ENCODE measurements at regions not wholly inside any gene's neighbourhood (a gene's known extent, or its start where the extent isn't known, plus 50 kb on each side); places are given as distances from the start of the nearest gene placed in this dataset.
A peak's percentile ranks its signal among the peaks of the same experiment; 100 is the strongest.

DNA sequence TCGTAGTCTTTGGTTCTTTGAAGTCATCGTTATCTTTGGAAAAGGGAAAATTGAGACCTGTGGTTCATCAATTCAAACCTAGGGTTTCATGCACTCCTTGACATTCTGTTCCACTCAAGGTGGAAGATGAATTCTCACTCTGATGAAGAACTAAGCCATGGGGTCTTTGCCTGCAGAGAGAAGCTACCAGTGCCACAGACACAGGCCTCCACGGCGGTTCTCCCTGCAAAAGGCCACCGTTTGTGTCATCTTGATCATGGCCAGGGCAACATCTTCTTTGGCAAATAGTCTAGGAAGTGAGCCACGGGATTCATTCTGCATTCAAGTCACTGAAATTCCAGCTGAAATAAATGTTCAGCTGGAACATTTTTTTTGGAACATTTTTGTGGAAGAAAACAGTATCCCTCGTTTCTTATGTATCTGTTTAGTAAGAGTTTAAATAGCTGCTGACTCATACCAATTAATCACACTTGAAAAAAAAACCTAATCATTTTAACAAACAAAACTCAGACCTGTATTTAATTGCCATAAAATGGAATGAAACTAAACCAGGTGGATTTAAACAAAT lies 206.0 kb upstream of the FOXQ1 start:
- Histone ChIP-seq H3K27me3 (ENCODE audit: control insufficient read depth, insufficient read depth, low read length) (peaks cover 56% of the 10 kb centered on the region), H3K36me3 (ENCODE audit: control insufficient read depth, insufficient read depth, low read length) (no peaks in the 10 kb centered on the region), H3K4me1 (ENCODE audit: control insufficient read depth, insufficient read depth, low read length) (no peaks in the 10 kb centered on the region), H3K9me3 (ENCODE audit: control insufficient read depth, insufficient read depth, low read length) (no peaks in the 10 kb centered on the region), H3K27ac (ENCODE audit: low read length) (no peak overlapping the region), H3K4me3 (ENCODE audit: low read length) (no peak overlapping the region)
- no CpG with 5 or more reads among the region's 7 CpGs for WGBS (ENCODE audit: insufficient coverage, insufficient read length)
- no peak for DNase-seq (ENCODE audit: low read depth, low spot score)

DNA sequence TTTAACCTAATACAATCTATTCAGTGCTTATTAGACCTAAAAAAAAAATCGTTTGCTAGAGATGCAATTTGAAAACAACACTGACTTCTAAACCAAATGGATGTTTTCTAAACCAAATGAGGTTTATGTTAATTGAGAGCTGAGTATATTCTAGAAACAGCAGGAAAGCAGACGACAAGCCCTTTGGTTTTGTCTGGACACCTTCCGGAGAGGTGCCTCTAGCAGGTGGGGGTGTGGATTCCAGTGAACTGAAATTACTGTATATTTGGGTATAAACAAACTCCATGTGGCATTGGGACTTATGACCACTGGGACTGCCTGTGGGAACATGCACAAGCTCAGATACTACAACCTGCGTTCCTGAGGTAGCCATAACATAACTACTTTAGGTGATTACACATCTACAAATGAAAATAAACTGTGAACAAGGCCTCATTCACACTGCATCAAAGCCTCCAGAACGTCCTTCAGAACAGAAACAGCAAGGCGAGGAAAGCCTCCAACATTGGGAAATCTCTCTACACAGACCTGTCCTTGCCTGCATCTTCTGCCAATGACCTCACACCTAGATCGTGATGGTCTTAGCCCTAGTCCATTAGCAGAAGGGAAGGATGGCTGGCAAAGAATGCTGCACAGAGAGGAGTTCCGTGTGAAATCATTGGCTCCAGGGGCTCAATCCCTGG lies 206.8 kb upstream of the FOXQ1 start:
- Histone ChIP-seq H3K4me3 (ENCODE audit: low read length) (no peak overlapping the region), H3K36me3 (ENCODE audit: control insufficient read depth, insufficient read depth, low read length) (no peaks in the 10 kb centered on the region), H3K27ac (ENCODE audit: low read length) (no peak overlapping the region), H3K27me3 (ENCODE audit: control insufficient read depth, insufficient read depth, low read length) (peaks cover 64% of the 10 kb centered on the region), H3K9me3 (ENCODE audit: control insufficient read depth, insufficient read depth, low read length) (no peaks in the 10 kb centered on the region), H3K4me1 (ENCODE audit: control insufficient read depth, insufficient read depth, low read length) (no peaks in the 10 kb centered on the region)
- WGBS (ENCODE audit: insufficient coverage, insufficient read length), result no CpG with 5 or more reads among the region's 8 CpGs
- DNase-seq (ENCODE audit: low read depth, low spot score), result no peak

DNA sequence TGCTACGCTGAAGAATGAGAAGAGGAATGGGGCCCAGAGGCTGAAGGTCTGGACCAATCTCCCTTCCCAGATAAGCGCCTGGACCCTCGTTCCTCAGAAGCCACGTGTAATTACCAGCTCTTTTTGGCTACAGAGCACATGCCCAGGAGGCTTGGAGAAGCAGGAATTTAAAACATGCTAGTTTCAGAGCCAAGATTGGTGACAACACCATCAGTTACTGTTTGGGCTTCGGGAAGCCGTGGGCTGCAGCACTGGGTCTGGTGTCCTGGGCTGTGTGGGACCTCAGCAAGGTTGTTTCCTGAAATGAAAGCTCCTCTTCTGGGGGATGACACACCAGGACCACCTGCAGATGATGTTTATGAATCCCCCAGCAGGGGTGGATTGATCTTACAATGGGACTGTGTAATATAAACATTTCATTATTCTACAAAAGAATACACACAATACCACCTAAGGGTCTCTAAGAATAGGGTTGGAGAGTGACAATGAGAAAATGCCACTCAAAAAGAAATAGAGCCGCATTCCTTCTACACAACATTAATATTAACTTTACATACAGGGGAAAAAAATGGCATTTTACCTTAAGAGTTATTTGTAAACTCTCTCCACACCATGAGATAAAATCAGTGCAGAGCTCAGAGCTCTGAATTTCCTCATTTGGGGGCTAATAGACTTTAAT lies 207.8 kb upstream of the FOXQ1 start:
- no peaks in the 10 kb centered on the region for H3K36me3 ChIP-seq (ENCODE audit: control insufficient read depth, insufficient read depth, low read length)
- H3K27me3 ChIP-seq (ENCODE audit: control insufficient read depth, insufficient read depth, low read length), result peaks cover 72% of the 10 kb centered on the region
- H3K27ac ChIP-seq (ENCODE audit: low read length), result no peak overlapping the region
- no CpG with 5 or more reads among the region's 7 CpGs for WGBS (ENCODE audit: insufficient coverage, insufficient read length)
- no peaks in the 10 kb centered on the region for H3K9me3 ChIP-seq (ENCODE audit: control insufficient read depth, insufficient read depth, low read length)
- H3K4me1 ChIP-seq (ENCODE audit: control insufficient read depth, insufficient read depth, low read length), result no peaks in the 10 kb centered on the region
- peak; percentile 18 for DNase-seq (ENCODE audit: low read depth, low spot score)
- H3K4me3 ChIP-seq (ENCODE audit: low read length), result no peak overlapping the region

DNA sequence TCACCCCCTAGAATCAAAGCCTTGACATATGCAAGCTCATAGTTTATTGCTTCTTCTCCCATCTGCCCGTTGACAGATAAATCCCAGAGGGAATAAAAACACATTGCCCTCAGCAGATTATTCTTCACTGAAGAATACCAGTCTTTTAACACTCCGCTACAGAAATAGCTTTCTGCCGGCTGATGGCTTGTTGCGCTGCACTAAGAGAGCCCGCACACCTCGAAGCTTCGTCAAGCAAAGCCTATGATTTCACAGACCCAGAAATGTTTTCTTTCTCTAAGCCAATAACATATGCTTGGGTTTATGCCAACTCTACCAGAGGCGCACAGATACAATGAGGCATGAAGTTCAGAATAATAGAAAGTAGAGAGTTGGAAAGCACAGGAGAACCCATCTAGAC lies 208.9 kb upstream of the FOXQ1 start:
- WGBS (ENCODE audit: insufficient coverage, insufficient read length), result no CpG with 5 or more reads among the region's 8 CpGs
- H3K9me3 ChIP-seq (ENCODE audit: control insufficient read depth, insufficient read depth, low read length), result no peaks in the 10 kb centered on the region
- DNase-seq (ENCODE audit: low read depth, low spot score), result no peak
- H3K27ac ChIP-seq (ENCODE audit: low read length), result no peak overlapping the region
- peaks cover 71% of the 10 kb centered on the region for H3K27me3 ChIP-seq (ENCODE audit: control insufficient read depth, insufficient read depth, low read length)
- H3K36me3 ChIP-seq (ENCODE audit: control insufficient read depth, insufficient read depth, low read length), result no peaks in the 10 kb centered on the region
- H3K4me3 ChIP-seq (ENCODE audit: low read length), result no peak overlapping the region
- no peaks in the 10 kb centered on the region for H3K4me1 ChIP-seq (ENCODE audit: control insufficient read depth, insufficient read depth, low read length)

GRCh38 chr6:1100269-1100668 lies 211.6 kb upstream of the FOXQ1 start:
- no CpG with 5 or more reads among the region's 8 CpGs for WGBS (ENCODE audit: insufficient coverage, insufficient read length)
- Histone ChIP-seq H3K4me1 (ENCODE audit: control insufficient read depth, insufficient read depth, low read length) (no peaks in the 10 kb centered on the region), H3K27me3 (ENCODE audit: control insufficient read depth, insufficient read depth, low read length) (peaks cover 48% of the 10 kb centered on the region), H3K36me3 (ENCODE audit: control insufficient read depth, insufficient read depth, low read length) (no peaks in the 10 kb centered on the region), H3K9me3 (ENCODE audit: control insufficient read depth, insufficient read depth, low read length) (no peaks in the 10 kb centered on the region; the same call in 1 of the 2 replicates), H3K27ac (ENCODE audit: low read length) (no peak overlapping the region), H3K4me3 (ENCODE audit: low read length) (no peak overlapping the region)
- DNase-seq (ENCODE audit: low read depth, low spot score), result no peak

- WGBS (ENCODE audit: insufficient coverage, insufficient read length), result no CpG with 5 or more reads among the region's 9 CpGs
- no peak overlapping the region for H3K27ac ChIP-seq (ENCODE audit: low read length)
- no peaks in the 10 kb centered on the region; the same call in 1 of the 2 replicates for H3K9me3 ChIP-seq (ENCODE audit: control insufficient read depth, insufficient read depth, low read length)
- no peaks in the 10 kb centered on the region for H3K36me3 ChIP-seq (ENCODE audit: control insufficient read depth, insufficient read depth, low read length)
- DNase-seq (ENCODE audit: low read depth, low spot score), result no peak
- H3K4me3 ChIP-seq (ENCODE audit: low read length), result no peak overlapping the region
- H3K27me3 ChIP-seq (ENCODE audit: control insufficient read depth, insufficient read depth, low read length), result peaks cover 45% of the 10 kb centered on the region
- H3K4me1 ChIP-seq (ENCODE audit: control insufficient read depth, insufficient read depth, low read length), result no peaks in the 10 kb centered on the region
Observed at GRCh38 chr6:1099264-1099663, 212.6 kb upstream of the FOXQ1 start.

DNA sequence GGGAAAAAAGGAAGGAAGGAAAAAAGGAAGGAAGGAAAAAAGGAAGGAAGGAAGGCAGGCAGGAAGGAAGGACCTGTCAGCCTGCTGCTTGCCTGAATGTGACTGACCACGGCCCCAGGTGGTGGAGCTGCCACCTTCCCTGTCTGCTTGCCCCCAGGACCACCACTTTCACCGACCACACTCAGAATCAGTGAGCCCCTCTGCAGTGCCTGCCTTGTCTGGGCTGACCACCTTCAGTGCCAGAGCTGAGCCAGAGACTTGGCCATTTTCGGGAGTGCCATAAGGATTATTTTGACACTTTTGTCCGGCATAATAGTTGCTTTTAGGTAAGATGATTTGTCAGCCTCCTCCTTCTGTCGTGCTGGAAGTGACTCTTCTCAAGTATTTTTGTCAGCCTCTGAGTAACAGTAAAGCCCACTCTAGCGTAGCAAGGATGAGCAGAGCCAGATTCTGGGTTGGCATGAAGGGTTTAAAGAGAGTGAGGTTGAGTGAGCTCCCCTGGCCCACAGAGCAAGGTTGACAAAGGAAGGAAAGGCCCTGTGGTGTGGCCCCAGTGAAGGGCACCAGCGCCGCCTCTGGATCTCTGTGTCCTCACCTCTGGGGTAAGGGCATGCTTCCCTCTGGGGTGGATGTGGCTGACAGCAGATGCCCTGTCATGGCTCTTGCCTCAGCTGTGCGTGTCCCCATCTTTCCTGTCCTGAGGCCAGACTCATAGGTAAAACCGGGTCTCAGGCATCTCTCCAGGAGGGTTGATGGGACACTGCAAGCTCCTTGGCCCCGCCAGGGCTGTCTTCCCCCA lies 214.7 kb upstream of the FOXQ1 start:
- Histone ChIP-seq H3K27ac (ENCODE audit: low read length) (no peak overlapping the region), H3K9me3 (ENCODE audit: control insufficient read depth, insufficient read depth, low read length) (no peaks in the 10 kb centered on the region; the same call in 1 of the 2 replicates), H3K4me1 (ENCODE audit: control insufficient read depth, insufficient read depth, low read length) (no peaks in the 10 kb centered on the region), H3K27me3 (ENCODE audit: control insufficient read depth, insufficient read depth, low read length) (peaks cover 29% of the 10 kb centered on the region), H3K36me3 (ENCODE audit: control insufficient read depth, insufficient read depth, low read length) (no peaks in the 10 kb centered on the region), H3K4me3 (ENCODE audit: low read length) (no peak overlapping the region)
- no peak for DNase-seq (ENCODE audit: low read depth, low spot score)
- WGBS (ENCODE audit: insufficient coverage, insufficient read length), result no CpG with 5 or more reads among the region's 11 CpGs

- WGBS (ENCODE audit: insufficient coverage, insufficient read length), result no CpG with 5 or more reads among the region's 1 CpG
- H3K4me1 ChIP-seq (ENCODE audit: control insufficient read depth, insufficient read depth, low read length), result no peaks in the 10 kb centered on the region
- H3K27ac ChIP-seq (ENCODE audit: low read length), result no peak overlapping the region
- no peaks in the 10 kb centered on the region for H3K36me3 ChIP-seq (ENCODE audit: control insufficient read depth, insufficient read depth, low read length)
- DNase-seq (ENCODE audit: low read depth, low spot score), result no peak
- H3K4me3 ChIP-seq (ENCODE audit: low read length), result no peak overlapping the region
- H3K27me3 ChIP-seq (ENCODE audit: control insufficient read depth, insufficient read depth, low read length), result peaks cover 1% of the 10 kb centered on the region; the same call in 1 of the 2 replicates
- H3K9me3 ChIP-seq (ENCODE audit: control insufficient read depth, insufficient read depth, low read length), result no peaks in the 10 kb centered on the region; the same call in 1 of the 2 replicates
Observed at GRCh38 chr6:1094306-1094705, 217.6 kb upstream of the FOXQ1 start.

DNA sequence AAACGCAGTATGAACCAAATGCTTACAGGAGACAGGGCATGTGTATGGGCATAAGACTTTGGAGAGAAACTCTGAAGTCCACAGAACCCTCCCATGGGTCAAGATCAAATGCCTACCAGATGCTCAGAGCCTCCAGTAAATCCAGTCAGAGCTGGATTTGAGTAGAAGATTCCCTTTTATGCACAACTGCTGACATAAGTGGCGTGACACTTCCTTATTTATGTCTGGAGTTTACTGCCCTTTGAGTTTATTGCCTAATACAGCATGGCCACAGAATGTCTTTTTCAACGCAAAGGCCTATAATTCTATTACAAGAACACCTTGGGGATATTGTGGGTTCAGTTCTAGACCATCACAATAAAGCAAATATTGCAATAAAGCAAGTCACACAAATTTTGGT lies 220.0 kb upstream of the FOXQ1 start:
- DNase-seq (ENCODE audit: low read depth, low spot score), result no peak
- no CpG with 5 or more reads among the region's 3 CpGs for WGBS (ENCODE audit: insufficient coverage, insufficient read length)
- no peaks in the 10 kb centered on the region; the same call in 1 of the 2 replicates for H3K9me3 ChIP-seq (ENCODE audit: control insufficient read depth, insufficient read depth, low read length)
- no peaks in the 10 kb centered on the region for H3K4me1 ChIP-seq (ENCODE audit: control insufficient read depth, insufficient read depth, low read length)
- no peak overlapping the region for H3K4me3 ChIP-seq (ENCODE audit: low read length)
- no peak overlapping the region for H3K27ac ChIP-seq (ENCODE audit: low read length)
- H3K27me3 ChIP-seq (ENCODE audit: control insufficient read depth, insufficient read depth, low read length), result 0 out of 2 replicates have a peak, but pooled peaks cover 1% of the 10 kb centered on the region
- no peaks in the 10 kb centered on the region for H3K36me3 ChIP-seq (ENCODE audit: control insufficient read depth, insufficient read depth, low read length)

DNA sequence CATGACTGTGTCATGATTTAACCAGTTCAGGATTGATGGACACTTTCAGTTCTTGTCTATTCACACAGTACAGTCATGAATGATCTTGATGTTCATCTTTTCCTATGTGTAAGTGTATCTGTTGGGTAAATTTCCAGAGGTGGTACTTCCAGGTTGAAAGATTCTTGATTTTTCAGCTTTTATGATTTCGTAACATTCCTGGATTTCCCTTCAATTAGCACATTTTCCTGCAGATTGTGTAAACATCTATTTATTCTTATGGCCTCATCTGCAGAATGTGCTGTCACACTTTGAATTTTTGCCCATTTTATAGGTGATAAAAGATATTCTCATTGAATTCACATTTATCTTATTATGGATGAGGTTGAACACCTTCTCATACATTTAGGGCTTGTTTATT lies 222.0 kb upstream of the FOXQ1 start:
- Histone ChIP-seq H3K9me3 (ENCODE audit: control insufficient read depth, insufficient read depth, low read length) (no peaks in the 10 kb centered on the region), H3K4me1 (ENCODE audit: control insufficient read depth, insufficient read depth, low read length) (no peaks in the 10 kb centered on the region), H3K27ac (ENCODE audit: low read length) (no peak overlapping the region), H3K36me3 (ENCODE audit: control insufficient read depth, insufficient read depth, low read length) (no peaks in the 10 kb centered on the region), H3K4me3 (ENCODE audit: low read length) (no peak overlapping the region), H3K27me3 (ENCODE audit: control insufficient read depth, insufficient read depth, low read length) (no peaks in the 10 kb centered on the region)
- no CpG with 5 or more reads among the region's 1 CpG for WGBS (ENCODE audit: insufficient coverage, insufficient read length)
- no peak for DNase-seq (ENCODE audit: low read depth, low spot score)
